ENCODE measurements at regions not wholly inside any gene's neighbourhood (a gene's known extent, or its start where the extent isn't known, plus 50 kb on each side); places are given as distances from the start of the nearest gene placed in this dataset.
A peak's percentile ranks its signal among the peaks of the same experiment; 100 is the strongest.

- no peak for DNase-seq (ENCODE audit: low read depth)
Observed at GRCh38 chr1:87194856-87195255, 133.8 kb upstream of the LMO4 start.

DNA sequence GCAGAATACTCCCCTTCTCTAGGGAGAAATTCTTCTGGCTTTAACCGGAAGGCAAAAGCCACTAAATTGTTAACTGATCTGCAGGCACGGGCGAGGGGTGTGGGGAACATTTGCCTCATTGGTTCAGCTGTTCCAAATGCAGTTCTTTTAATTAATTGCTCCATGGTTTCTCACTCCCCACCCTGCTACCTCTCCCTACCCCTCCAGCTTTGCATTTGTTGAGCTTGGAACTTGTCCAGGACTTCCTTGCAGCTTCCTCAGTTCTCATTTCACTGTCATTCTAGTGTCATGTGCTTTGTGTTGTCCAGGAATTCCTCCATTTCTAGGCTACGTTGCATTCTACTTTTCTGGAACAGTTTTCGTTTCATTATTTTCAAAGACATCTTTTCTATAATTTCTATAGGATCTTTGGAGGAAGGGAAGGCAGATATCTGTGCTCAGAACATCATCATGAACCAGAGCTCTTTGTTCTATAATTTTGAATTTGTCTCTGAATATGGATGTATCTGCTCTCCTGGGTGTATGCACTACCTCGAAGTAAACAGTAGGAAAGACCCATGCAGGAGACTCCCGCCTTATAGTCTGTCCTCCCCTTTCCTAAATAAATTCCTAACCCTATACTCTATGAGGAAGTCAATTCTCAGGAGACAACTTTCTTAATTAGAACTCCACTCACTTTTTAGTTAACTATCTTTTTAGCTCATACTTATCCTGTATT lies 132.4 kb upstream of the LMO4 start:
- no peak for DNase-seq (ENCODE audit: low read depth)

DNA sequence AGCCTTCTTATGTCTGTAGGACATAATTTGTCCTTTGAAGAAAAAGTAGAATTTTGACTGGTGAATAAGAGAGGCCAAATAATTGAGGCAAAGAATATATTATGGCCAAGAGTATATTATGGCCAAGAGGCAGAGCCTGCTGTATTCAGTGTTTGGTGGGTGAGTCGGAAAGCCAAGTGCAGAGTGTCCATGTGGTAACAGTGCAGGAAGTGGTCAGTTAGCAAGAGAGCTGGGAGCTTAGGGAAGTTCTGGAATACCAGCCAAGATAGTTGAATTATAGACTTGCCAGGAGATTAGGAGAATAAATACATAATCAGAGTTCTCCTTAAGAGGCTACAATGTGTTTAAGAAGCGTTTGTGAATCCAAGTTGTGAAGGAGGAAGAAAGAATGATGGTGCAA lies 131.5 kb upstream of the LMO4 start:
- DNase-seq (ENCODE audit: low read depth), result peak; percentile 76

DNA sequence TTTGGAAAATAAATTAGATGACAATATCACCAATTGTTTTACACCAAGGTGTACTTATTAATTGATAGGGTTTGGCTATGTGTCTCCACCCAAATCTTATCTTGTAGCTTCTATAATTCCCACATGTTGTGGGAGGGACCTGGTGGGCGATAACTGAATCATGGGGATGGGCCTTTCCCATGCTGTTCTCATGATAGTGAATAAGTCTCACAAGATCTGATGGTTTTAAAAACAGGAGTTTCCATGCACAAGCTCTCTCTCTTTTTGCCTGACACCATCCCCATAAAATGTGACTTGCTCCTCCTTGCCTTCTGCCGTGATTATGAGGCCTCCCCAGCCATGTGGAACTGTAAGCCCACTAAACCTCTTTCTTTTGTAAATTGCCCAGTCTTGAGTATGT lies 131.0 kb upstream of the LMO4 start:
- DNase-seq (ENCODE audit: low read depth), result no peak

GRCh38 chr1:87200875-87201638 lies 127.6 kb upstream of the LMO4 start:
- DNase-seq (ENCODE audit: low read depth), result no peak

- no peak for DNase-seq (ENCODE audit: low read depth)
Observed at GRCh38 chr1:87201768-87202167, 126.9 kb upstream of the LMO4 start.

- no peak for DNase-seq (ENCODE audit: low read depth)
Observed at GRCh38 chr1:87202451-87202850, 126.2 kb upstream of the LMO4 start.

DNA sequence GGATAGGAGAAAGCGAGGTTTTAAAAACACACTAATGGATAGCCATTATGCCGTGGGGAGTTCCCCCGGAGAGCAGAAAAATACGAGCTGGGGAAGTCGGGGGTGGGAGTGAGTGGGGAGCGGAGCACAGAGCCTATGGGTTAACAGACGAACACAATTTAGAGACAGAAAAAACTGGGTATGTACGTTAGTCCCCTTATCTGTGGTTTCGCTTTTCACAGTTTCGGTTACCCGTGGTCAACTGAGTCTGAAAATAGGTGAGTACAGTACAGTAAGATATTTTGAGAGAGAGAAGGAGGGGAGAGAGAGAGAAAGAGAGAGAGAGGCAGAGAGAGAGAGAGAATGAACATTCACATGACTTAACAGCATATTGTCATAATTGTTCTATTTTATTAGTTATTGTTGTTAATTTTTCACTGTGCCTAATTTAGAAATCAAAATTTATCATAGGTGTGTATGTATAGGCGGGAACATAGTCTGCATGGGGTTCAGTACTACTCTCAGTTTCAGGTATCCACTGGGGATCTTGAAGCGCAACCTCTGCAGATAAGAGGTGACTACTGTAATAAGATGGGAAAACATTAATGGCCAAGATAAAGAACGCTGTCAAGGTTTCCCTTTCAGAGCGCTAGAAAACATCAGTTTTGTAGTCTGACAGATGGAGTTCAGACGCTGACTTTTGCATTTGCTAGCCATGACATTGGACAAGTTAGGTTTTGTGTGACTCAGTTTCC lies 125.6 kb upstream of the LMO4 start:
- no peak for DNase-seq (ENCODE audit: low read depth)

DNA sequence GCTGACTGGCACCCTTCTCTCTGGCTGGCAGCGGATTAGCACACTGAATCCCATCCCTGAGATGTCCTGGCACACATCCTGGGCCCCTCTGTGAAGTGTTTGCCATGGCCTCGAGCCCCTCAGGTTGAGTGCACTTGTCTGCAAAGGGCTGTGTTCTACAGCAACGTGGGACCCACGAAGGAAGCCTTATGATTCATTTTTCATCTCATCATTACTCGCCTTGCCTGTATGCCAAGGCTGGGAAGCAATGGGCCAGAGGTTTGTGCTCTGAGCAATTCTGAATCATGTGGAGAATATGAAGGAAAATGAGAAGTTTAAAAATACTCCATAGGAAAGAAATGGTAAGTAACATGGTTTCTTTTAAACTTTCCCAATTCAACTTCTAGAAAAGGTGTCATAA lies 124.8 kb upstream of the LMO4 start:
- peak; percentile 57 for DNase-seq (ENCODE audit: low read depth)

GRCh38 chr1:87204441-87204840 lies 124.2 kb upstream of the LMO4 start:
- DNase-seq (ENCODE audit: low read depth), result no peak

GRCh38 chr1:87204921-87205320 lies 123.8 kb upstream of the LMO4 start:
- DNase-seq (ENCODE audit: low read depth), result no peak

DNA sequence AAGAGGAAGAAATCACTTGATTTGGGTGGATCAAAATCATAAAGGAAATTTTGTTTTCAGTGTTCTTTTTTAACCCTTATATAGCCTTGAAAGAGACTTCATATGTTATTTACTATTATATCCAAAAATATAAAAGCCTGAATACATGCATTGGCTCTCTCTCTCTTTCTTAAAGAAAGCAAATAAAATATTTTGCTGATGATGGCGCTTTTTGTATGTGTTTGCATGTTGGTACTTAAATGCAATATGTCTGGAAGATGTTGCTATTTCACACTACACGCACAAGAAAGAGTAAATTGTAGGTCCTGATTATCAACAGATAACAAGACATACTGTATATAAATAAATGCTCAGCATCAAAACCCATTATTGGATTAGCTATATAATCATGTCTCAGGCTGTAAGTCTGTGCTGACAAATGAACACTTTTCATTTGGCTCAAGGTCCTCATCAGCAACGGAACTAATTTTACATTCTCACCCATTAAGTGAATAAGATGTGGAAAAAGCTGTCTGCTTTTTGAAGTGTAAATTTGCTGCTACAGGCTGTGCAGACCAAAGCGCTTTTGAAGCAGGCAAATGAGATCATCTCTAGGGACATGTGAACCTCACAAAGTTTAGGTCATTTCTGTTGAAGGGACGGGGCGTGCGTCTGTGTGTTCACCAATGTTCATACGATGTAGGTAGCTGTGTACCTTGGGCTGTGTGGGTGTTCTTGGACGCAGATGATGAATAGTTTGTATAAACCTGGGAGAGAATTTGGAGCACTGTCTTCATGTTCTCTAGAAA lies 122.4 kb upstream of the LMO4 start:
- DNase-seq (ENCODE audit: low read depth), result no peak

DNA sequence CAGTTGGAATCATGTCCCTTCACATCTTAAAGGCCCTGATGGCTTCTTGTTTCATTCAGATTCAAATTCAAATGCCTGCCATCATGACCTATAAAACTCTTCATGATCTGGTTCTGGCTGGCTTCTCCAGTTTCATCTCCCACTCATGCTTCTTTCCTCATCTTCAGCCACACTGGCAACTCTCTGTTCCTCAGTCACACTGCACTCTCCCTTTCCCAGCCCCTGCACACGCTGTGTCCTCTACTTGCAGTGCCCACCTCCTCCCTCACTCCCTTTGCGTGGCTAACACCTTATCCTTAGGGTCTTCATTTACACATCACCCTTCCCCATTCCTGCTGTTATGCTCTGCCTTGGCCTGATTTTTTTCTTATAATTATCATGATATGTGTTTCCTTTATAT lies 120.6 kb upstream of the LMO4 start:
- no peak for DNase-seq (ENCODE audit: low read depth)

GRCh38 chr1:87208931-87209330 lies 119.7 kb upstream of the LMO4 start:
- no peak for DNase-seq (ENCODE audit: low read depth)

DNA sequence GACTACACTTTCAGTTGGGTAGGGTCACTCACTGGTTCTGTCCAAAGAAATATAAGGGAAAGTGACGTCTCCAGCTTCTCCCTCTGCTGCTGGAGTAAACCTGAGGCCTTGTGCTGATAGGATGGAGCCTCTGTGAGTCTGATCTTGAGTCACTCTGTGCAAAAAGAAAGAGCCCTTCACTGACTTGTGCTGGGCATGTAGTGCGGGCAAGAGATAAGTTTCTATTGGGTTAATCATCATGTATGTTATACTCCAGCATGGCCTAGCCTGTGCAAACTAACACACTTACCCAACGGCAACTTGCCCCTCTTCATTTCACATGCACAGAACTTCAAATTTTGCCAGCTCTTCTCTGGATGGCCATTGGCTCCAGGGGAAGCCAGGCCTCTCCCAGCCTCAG lies 118.5 kb upstream of the LMO4 start:
- DNase-seq (ENCODE audit: low read depth), result no peak

GRCh38 chr1:87212431-87213134 lies 116.1 kb upstream of the LMO4 start:
- no peak for DNase-seq (ENCODE audit: low read depth)

DNA sequence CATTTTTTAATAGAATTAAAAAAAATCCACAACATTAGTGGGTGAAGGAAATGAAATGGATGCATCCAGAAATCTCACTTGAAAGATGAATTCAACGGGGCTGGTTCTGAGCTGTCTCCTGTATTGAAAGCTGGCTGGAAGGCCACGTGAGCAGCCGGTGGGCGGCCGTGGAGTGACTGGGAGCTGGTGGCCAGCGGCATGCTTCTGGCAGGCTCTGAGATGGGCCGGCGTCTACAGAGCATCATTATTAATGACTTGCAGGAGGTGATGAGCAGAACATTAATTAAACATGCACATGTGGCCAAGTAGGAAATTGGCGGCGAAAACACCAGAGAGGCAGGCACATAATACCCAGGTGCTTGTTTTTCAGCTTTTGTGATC lies 115.6 kb upstream of the LMO4 start:
- no peak for DNase-seq (ENCODE audit: low read depth)

DNA sequence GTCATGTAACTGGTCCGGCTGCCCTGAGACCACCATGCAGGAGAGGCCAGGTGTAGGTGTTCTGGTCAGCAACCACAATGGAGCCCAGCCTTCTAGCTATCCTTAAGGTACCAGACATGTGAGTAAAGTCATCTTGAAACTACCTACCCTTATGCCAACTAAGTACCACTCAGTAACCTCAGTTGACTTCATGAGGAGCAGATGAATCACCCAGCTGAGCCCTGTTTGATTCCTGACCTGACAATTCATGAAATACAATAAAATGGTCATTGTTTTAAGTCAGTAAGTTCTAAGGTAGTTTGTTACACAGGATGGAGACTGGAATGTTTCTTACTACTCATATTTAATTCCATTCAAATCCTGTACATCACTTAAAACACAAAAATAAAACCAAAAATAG lies 113.1 kb upstream of the LMO4 start:
- DNase-seq (ENCODE audit: low read depth), result peak; percentile 11

DNA sequence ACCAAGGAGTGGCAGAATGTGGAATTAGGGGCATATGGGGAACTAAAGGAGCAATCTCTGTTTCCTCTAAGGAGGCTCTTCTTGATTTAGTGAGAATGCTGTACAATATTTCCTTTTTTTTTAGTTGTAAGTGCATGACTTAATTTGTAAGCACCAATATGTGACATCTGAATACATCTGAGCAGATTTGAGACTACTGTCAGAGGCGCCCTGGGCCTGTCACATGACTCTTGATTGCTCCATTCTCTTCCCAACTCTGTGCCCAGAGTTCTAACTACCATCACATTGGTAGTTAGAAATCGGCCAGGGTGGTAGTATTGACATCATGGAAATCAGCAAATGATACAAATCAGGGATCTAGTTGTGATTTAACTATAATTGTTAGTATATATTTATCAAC lies 110.1 kb upstream of the LMO4 start:
- no peak for DNase-seq (ENCODE audit: low read depth)

GRCh38 chr1:87219141-87219540 lies 109.5 kb upstream of the LMO4 start:
- no peak for DNase-seq (ENCODE audit: low read depth)

DNA sequence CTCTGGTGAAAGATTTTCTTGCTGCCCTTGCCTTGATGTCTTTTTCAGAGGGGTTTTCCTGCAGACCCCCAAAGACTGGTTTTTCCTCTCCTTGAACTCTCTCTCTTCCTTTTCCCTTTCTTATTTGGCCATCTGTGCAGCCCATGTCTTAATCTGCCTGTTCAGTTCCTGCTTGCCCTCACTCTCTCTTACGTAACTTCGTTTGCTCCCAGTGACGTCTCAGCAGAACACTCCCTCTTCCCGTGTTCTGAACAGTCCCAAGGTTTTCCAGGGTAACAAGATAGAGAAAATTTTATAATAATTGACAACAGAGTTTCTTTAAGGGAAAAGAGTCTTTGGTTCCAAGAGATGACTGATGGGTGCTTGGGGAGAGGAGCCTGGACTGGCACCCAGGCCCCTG lies 109.1 kb upstream of the LMO4 start:
- DNase-seq (ENCODE audit: low read depth), result no peak

Data from HT1080 (cell line).